CD4-positive, alpha-beta T cell treated with Interleukin-6 for 4 hours (primary cell): ENCODE measurements at regions not wholly inside any gene's neighbourhood (a gene's known extent, or its start where the extent isn't known, plus 50 kb on each side); places are given as distances from the start of the nearest gene placed in this dataset.

Source experiments
- DNase-seq: peaks from one replicate; pipeline ENCODE4 v3.0.0-alpha.2; 2020; ENCODE audit warnings: mixed read lengths

GRCh38 chr1:5564578-5565257, 427.5 kb downstream of the NPHP4 start:
- no peak for DNase-seq

- no peak for DNase-seq
Observed at GRCh38 chr1:5563861-5564577, 428.2 kb downstream of the NPHP4 start.

GRCh38 chr1:5562769-5563168, 429.5 kb downstream of the NPHP4 start:
- DNase-seq: no peak

- no peak for DNase-seq
Observed at GRCh38 chr1:5562331-5562730, 429.9 kb downstream of the NPHP4 start.

- DNase-seq: no peak
Observed at GRCh38 chr1:5559078-5559477, 433.1 kb downstream of the NPHP4 start.

GRCh38 chr1:5555853-5556252, 436.4 kb downstream of the NPHP4 start:
- no peak for DNase-seq

GRCh38 chr1:5554784-5555183, 437.4 kb downstream of the NPHP4 start:
- DNase-seq: no peak

- DNase-seq: no peak
Observed at GRCh38 chr1:5554111-5554510, 438.1 kb downstream of the NPHP4 start.

- DNase-seq: no peak
Observed at GRCh38 chr1:5552787-5553484, 439.3 kb downstream of the NPHP4 start.

- DNase-seq: no peak
Observed at GRCh38 chr1:5551274-5551975, 440.8 kb downstream of the NPHP4 start.

GRCh38 chr1:5548266-5548665, 444.0 kb downstream of the NPHP4 start:
- no peak for DNase-seq

GRCh38 chr1:5543235-5543634, 449.0 kb downstream of the NPHP4 start:
- DNase-seq: no peak

- DNase-seq: no peak
Observed at GRCh38 chr1:5532811-5533210, 459.4 kb downstream of the NPHP4 start.

GRCh38 chr1:5526822-5527551, 465.2 kb downstream of the NPHP4 start:
- DNase-seq: no peak

- DNase-seq: no peak
Observed at GRCh38 chr1:5526385-5526750, 465.9 kb downstream of the NPHP4 start.

- DNase-seq: no peak
Observed at GRCh38 chr1:5525597-5526384, 466.4 kb downstream of the NPHP4 start.

- DNase-seq: no peak
Observed at GRCh38 chr1:5522531-5523145, 469.6 kb downstream of the NPHP4 start.

GRCh38 chr1:5519366-5520135, 472.7 kb downstream of the NPHP4 start:
- DNase-seq: no peak

- no peak for DNase-seq
Observed at GRCh38 chr1:5516756-5517155, 475.5 kb downstream of the NPHP4 start.

GRCh38 chr1:5515501-5515900, 476.7 kb downstream of the NPHP4 start:
- no peak for DNase-seq
